ENCODE measurements at regions not wholly inside any gene's neighbourhood (a gene's known extent, or its start where the extent isn't known, plus 50 kb on each side); places are given as distances from the start of the nearest gene placed in this dataset.

GRCh38 chr14:71824816-71825215, 107.4 kb upstream of the RGS6 start:
- TF ChIP-seq, protein P1, sequence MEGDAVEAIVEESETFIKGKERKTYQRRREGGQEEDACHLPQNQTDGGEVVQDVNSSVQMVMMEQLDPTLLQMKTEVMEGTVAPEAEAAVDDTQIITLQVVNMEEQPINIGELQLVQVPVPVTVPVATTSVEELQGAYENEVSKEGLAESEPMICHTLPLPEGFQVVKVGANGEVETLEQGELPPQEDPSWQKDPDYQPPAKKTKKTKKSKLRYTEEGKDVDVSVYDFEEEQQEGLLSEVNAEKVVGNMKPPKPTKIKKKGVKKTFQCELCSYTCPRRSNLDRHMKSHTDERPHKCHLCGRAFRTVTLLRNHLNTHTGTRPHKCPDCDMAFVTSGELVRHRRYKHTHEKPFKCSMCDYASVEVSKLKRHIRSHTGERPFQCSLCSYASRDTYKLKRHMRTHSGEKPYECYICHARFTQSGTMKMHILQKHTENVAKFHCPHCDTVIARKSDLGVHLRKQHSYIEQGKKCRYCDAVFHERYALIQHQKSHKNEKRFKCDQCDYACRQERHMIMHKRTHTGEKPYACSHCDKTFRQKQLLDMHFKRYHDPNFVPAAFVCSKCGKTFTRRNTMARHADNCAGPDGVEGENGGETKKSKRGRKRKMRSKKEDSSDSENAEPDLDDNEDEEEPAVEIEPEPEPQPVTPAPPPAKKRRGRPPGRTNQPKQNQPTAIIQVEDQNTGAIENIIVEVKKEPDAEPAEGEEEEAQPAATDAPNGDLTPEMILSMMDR (IDR thresholded peaks at IDR 0.05) = no peak
- no peak for TF ChIP-seq POLR2A (IDR thresholded peaks at IDR 0.05)

All from body of pancreas (tissue), 4 donors.